ENCODE measurements at regions not wholly inside any gene's neighbourhood (a gene's known extent, or its start where the extent isn't known, plus 50 kb on each side); places are given as distances from the start of the nearest gene placed in this dataset.
"Not testable (repeated sequence)": the region's sequence is repeated elsewhere in the genome, so short reads cannot be mapped to it uniquely, and the experiment has no call there.

DNA sequence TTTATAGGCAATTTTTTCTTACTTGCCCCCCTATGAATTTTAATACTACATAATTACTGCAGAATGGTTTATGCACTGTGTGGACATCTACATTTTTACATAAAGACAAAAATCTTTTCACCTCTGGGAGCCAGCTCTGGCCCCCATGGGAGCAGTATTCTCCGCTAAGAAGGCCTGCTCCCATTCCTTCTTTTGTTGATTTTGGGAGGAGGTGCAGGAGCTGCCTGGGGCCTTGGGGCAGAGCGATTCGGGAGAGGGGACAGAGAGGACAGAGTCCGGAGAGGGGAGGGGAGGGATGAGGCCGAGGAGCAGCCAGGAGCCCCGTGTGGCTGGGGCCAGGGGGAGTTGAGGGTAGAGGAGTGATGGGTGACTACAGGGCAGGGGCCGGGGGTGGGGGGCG, 452.0 kb downstream of the PREX1 start:
- peak; percentile 42 for DNase-seq

DNA sequence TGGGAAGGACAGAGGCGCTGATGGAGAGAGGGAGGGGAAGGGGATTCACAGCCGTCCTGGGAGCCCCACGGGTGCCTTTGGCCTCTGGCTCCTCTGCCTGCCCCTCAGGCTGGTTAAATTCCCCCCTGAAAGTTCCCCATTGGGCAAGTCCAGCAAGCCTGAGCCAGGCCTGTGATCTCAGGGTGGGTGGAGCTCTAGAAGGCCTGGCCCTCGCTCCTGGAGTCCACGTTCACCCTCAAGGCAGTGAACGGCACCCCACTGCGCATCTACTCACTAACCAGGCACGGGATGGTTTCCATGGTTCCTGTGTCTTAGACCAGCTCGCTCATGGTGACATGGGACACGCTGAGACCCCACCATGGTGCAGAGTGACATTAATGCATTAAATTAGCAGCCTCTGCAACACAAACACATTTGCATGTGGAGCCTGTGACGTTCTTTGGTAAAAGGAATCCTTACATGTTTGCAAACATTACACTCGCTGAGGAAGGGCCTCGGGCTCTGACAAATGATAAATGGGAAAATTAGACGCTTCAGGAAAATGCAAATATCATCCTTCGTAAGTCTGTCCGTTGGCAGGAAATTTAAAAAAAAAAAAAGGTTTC, 452.7 kb downstream of the PREX1 start:
- DNase-seq, result peak; percentile 81

DNA sequence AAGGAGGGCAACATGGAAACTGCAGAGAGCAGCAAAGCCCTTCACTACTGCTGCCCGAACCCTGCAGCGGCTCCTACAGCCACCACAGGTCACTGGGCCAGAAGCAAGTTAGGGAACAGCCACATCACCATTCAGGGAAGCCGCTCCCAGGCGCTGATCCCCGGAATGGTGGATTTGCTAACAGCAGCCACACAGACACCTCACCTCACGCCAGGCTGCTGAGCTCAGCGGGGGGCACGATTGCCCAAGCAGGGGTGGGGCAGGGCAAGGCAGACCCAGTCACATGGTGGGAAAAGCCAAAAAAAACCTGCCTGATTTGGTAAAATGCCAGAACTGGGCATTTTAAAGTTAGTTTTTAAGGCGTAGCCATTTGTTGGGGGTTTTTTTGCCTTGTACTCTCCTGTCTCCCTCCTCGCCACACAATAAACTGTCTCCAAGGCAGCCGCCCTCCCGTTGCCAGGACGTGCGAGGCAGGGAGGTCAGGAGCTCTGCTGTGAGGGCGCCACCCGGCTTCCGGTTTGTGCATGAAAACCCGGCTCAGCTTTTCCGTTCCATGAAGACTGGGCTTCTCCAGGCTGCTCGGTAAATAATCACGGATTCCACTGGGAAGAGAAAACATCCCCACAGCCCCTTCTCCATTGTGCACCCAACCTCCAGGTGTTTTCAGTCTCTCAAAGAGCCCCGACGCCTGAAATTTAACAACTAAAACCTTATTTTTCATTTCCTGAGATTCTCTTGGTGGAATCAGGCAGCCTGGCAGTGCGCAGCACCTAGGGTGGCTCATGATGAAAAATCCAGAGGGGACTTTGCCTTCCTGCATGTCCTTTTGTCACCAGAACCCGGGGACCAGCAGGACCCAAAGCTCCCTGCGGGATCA, 453.5 kb downstream of the PREX1 start:
- peak; percentile 73 for DNase-seq

DNA sequence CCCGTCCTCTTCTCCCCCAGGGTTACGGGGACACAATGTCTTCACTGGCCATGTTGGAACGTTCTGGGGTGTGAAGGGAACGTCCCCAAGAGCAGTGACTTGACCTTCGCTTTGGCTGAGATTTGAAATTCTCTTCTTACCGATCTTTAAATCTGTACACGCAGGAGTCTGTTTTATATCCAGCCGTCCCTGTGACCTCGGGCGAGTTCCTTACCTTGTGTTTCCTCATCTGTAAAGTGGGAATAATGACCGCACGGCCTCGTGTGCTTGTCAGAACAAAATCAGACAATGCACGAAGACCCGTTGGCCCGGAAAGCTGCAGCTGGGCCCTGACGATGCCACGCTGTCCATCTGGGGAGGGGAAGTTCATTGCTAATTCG, 454.3 kb downstream of the PREX1 start:
- DNase-seq, result no peak

DNA sequence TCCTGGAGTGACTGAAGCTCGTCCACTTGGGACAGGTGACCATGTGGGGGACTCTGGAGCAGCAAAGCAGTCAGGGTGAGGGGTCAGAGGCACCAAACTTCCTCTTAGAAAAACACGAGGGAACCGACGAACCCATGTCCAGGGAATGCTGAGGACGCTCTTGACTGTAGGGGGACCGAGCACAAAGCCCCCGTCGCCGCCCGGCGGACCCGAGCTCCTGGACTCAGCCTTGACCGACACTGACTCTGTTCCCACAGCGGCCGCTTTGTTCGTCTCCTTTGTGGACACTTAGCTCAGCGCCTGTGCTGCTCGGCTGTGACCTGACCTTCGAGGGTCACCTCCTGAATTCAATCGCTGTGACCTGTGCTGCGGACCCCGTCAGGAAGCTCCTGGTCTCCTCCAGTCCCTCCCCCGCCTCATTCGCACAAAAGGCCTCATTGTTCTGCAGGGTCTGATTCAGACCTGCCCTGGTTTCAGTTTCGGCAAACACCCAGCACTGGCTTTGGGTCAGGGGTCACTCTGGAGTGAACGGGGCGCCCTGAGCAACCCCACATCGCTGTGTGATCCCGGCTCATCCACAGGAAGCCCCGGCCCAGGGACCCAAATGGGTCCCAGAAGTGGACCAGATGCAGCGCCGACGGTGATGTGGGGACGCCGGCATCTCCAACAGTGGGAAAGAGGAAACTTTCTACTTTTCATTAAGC, 454.8 kb downstream of the PREX1 start:
- not testable (repeated sequence) for DNase-seq

DNA sequence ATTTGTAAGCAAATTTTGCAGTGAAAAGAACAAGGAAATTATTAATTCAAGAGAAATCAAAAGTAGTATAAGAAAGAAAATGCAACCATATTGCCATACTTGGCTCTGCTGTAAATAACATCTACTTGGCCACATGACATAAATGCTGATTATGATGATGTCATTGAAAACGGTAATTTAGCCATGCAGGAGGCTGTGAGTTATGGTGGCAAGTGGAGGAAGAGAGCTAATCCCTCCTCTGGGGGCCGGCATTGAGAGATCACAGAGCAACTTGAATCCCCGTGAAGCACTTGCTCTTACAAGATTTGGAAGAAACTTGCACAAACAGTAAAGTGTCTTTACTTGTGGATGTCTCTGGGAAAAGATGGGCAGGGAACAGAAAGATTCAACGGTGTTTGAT, 456.6 kb downstream of the PREX1 start:
- no peak for DNase-seq

DNA sequence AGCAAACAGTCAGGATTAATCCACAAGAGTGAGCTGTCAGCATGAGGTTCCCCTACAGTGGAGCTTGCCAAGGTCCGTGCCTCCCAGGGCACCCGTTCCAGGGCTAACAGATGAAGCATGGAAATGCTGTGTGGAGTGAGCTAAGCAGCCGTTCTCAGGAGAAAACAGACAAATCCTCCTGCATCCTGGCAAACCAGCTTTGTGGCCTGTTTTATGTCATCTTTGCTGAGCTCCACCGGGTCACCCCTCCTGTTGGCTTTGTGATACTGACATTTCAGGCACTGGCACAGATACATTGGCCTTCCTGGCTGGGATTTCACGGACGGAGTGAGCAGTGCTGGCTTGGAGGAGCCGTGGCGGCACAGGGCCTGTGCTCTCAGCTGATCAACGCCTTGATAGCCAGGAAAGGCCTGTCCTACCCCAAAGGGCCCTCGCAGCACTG, 459.2 kb downstream of the PREX1 start:
- DNase-seq, result not testable (repeated sequence)

DNA sequence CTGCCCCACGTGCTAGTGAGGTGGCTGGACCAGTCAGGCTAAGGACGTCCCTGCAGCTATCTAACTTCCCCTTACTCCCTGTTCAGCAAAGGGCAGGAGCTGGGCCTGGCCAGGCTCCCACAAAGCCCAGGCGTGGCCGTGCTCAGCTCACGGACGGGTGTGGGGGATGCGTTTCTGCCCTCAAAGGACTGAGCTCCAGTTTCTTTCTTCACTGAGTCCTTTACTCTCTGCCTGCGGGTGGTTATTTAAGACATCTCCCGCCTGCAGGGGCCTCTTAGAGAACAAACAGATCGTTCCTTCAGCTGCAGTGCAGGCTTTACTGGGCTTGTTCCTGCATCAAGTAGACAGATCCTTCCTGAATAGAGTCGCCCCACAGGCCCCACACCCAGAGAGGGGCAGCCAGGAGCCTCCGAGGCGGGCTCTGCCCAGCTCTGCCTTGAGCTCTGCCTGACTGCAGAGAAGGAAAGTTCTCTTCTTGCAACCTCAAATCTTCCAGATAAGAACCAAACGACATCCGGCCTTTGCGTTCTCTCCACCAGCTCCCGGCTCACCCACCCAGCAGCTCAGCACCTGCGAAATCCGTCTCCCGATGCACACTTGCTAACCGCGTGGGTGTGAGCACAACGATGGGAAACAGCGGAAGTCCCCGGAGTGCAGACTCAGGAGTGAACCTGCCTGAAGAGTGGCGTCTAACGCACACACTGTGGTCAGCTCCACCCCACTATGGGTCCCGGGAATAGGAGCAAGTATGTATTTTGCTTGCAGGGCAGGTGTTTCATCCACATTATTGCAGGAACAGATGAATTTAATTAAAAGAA, 460.0 kb downstream of the PREX1 start:
- DNase-seq, result not testable (repeated sequence)

DNA sequence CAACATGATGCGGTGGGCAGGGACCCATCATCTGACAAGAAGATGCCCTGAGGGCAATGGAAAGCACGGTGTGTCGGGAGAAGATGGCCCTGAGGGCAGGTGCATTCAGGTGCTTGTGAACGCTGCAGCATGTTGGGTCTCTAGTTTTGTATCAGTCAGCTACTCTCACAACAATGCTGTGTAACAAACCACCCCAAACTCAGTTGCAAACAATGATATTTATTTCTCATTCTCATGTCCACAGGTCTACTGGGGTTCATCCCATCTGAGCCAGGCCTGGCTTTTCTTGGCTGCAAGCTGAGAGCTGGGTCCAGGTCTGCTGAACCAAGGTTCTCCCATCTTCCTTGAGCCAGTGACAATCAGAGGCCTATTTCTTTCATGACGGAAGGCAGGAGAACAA, 461.6 kb downstream of the PREX1 start:
- no peak for DNase-seq

DNA sequence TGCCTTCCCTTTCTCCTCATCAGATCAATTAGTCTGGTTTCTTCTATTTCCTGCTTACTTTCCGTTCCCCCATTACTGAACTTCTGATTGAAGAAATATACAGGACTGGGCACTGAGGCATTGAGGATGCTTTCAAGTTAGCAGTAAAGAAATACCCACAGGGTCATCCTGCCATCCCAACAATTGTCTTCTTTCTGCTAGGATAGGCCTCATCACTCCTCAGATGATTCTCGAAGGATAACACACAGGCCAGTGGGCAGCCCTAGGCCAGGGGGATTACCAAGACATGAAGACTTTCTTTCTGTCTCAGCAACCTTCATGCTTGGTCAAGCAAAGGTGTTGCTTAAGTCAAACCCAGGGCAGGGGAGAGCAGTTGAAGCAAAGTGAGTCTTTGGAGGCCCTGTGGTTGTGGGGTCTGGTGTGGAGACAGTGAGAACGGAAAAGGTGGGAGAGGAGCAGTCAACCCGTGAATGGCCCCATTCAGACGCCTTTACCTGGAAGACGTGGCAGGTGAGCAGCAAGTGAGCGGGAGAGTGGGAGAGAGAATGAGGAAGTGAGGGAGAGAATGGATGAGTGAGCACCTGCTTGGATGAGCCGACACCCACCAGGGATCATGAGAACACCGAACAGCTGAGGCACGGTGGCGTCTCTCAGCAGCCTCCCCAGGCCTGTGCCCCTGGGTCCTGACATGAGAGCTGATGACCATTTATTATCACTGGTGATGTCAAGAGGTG, 462.9 kb downstream of the PREX1 start:
- no peak for DNase-seq

DNA sequence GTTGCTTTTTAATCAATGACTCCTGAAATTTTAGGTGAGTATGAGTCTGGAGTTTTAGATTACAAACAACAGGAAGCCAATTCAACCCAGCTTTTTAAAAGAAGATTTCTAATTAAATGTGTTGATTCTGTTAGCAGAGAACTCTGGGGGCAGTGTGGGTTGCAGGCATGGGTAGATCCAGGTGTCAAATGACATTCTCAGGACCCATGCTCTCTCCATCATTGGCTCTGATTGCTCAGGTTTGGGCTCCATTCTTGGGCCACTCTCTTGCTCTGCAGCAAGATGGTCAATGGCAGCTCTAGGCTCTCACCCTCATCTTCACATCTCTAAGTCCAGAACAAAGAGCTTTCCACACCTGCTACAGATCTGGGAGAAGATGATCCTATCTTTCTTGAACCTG, 463.7 kb downstream of the PREX1 start:
- DNase-seq, result no peak

DNA sequence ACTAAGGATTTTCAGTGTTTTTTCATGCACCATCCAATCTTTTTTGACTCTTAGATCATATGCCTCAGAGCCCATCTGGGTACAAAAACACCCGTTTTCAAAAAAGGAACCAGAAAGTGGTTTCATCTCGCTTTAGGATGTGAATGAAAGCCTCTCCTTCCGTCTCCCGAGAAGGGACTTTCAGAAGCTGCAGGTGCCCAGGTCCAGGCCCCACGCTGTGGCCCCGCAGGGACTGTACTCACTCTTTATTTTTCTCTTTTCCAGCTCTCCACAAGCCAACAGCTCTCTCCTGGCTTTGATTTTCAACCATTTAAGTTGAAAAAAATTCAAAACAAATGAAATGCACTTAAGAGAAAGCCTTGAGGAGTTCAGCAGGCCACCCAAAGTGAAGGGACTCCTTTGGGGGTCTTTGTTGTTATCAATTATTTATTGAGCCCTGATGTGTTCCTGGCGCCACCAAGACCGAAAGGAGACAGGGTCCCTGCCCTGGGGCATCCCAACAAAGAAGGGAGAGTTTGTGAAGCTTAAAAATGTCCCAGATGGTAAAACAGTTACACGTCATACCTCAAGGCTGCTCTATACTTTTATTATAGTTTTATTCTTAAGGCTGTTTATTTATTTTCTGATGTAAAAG, 467.3 kb downstream of the PREX1 start:
- DNase-seq, result no peak

DNA sequence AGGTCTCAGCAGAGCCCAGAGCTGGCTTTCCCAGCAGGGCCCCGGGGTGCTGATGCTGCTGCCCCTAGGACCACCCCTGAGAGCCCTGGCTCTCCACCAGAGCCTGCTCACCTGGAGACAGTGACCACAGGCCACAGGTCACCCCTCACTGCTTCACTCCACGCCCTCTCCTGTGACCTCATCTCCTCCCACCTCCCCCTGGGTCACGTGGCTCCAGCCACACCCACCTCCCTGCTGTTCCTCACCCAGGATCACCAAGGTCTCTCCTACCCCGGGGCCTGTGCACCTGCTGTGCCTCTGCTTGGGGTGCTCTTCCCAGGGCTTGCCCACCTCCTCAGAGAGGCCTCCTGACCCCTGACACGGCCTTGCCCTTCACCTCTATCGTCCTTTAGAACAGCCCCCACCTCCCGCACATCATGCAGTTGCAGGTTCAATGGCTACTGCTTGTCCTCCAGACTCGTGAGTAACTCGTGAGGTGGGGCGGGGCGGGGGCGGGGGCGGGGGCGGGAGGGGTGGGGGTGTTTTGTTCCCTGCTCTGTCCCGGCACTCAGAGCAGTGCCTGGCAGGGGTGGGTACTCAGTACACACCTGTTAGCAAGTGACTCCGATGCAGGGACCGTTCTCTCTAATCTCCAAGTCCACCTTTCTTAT, 468.0 kb downstream of the PREX1 start:
- DNase-seq, result no peak

DNA sequence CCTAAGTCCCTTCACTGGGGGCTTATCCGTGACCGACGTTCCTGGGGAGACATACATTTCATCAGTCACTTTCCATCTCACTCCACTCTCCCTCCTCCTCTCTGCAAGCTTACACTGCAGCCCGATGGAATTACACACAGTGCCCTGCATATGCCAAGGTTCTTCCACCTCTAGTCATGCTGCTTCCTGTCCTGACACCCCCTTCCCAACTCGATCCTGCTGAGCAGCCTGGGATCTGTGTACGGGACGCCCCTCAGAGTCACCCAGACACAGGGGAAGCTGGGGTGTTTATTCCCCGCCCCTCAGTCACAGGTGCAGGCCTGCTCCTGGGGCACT, 468.8 kb downstream of the PREX1 start:
- DNase-seq, result not testable (repeated sequence)

DNA sequence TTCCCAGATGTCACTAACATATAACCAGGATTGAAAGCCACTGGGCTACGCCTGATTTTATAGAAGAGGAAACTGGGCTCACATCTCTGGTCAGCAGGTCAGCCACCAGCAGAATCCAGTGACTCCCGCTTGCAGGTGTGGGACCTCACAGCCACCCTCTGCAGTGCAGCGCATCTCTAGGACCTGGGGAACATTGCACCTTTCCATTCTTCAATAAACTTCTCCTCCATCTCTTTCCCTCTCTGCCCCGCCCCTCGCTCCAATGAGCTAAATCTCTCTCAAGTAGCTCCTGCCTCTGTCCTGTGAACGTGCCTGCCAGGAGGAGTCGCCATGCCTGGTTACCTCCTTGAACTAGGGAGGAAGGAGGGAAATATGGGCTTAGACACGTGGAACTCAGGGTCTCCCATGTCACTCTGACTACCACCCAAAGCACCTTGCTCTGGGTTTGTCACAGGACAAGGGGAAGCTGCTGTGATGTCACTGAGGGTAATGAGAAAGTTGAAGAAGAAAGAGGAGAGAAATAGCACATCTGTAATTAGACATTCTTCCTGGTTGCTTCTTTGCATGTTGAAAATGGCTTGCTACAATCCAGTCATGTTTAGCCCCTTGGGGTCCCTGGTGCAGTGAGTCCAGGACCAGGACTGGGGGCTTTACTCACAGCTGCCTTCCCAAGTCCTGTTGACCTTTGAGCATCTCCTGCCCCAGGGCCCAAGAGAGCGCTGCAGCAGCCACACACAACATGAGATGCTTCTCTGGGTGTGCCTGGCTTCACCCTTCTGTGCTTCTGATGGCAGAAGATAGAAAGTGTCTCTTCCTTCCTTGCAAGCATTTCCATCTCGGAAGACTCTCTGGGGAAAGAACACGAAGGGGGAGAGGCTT, 469.4 kb downstream of the PREX1 start:
- DNase-seq, result no peak

DNA sequence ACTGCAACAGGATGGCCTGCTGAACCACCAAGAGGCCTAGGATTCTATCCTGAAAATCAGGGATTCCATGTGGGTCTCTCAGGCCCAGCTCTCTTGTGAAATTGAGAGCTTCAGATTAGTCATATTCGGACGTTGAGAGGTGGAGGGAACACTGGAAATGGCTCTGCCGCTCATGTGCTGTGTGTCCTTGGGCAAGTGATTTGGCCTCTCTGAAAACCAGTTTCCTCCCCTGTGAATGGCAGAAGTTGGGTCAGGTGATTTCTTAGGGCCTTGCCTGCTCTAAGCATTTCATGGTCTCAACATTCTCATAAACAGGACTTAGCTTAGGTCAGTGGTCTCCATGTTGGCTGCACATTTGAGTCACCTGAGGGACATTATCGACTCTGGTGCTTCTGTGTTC, 470.1 kb downstream of the PREX1 start:
- no peak for DNase-seq

DNA sequence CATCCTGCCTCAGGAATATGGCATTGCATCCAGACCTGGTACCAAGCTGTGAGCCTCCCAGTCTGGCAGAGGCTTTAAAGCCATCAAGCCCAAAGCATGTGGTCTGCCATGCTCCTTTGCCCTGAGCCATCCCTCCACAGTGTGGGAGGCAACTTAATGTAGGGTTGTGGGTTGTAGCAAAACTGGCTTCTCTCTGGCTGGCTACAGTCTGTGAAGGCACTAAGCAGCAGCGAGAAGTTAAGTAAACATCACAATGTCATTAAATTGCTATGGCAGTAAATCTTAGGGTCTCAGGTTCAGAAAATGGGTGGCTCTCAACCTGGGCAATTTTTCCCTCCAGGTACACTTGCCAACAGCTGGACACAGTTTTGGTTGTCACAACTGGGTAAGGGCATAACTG, 472.9 kb downstream of the PREX1 start:
- DNase-seq, result peak; percentile 80

DNA sequence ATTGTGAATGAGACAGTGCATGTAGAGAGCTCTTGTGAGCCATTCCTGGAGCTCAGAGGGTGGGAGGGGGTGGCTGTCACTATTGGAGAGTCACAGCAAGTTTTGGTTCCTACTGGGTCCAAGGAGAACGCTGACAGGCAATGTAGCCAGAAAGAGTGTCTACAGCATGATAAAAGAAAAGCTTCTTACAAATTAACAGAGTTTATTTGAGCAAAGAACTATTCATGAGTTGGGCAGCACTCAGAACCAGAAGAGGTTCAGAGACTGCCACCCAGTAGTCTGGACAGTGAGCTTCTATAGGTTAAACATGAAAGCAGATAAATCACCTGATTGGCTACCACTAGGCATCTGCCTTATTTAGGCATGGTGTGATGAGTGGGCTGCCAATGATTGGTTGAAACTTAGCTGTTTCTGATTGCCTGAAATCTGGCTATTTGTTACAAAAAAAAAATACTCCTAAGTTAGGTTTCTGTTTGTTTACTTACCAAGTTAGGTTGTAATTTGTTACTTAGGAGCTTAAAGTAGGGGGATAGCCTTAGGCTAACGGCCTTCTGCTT, 473.4 kb downstream of the PREX1 start:
- peak; percentile 72 for DNase-seq

DNA sequence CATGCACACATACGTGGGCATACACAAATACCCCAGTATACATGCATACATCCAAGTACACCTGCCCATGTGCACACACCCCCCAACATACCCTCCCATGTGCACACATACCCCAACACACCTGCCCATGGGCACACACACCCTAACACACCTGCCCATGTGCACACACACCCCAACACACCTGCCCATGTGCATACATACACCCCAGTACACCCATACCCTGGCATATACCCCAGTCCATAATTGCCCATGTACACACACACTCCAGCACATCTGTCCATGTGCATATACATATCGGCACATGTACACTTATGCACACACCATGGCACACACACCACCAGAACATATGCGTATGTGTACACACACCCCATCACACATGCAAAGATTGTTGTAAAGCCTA, 475.2 kb downstream of the PREX1 start:
- no peak for DNase-seq

DNA sequence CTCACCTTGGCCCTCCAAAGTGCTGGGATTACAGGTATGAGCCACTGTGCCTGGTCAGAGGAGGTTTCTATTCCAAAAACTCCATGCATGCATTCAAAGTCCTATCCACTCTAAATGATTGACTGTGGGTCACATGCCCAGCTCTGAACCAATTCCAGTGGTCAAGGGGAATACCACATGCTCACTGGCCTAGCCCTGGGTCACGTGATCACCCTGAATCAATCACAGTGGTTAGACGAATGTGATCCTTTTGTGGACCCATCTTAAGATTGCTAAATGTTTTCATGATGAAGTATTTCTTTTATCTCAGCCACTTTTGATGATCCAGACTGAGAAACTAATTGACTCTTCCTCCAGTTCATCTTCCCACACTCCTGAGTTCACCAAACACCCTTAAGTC, 475.8 kb downstream of the PREX1 start:
- no peak for DNase-seq
